GM12875 (cell line): ENCODE measurements at regions not wholly inside any gene's neighbourhood (a gene's known extent, or its start where the extent isn't known, plus 50 kb on each side); places are given as distances from the start of the nearest gene placed in this dataset.

Experiments used
- H3K4me3 ChIP-seq: one replicate; pipeline ENCODE4 v1.5.1; 2011; ENCODE audit warnings: low read depth, low read length, control low read depth
- CTCF ChIP-seq: IDR thresholded peaks from 2 replicates; pipeline ENCODE4 v1.5.1; 2011; ENCODE audit warnings: low read depth, mild to moderate bottlenecking, control low read depth, inconsistent platforms, low read length, moderate library complexity, borderline replicate concordance; ENCODE audit not compliant: insufficient read depth

GRCh38 chr7:69451715-69452114, 146.6 kb upstream of the AUTS2 start:
- no peak overlapping the region for H3K4me3 ChIP-seq
- TF ChIP-seq CTCF: no peak

GRCh38 chr7:69452797-69453196, 145.5 kb upstream of the AUTS2 start:
- TF ChIP-seq CTCF: no peak
- H3K4me3 ChIP-seq: no peak overlapping the region

GRCh38 chr7:69457595-69458504, 140.4 kb upstream of the AUTS2 start:
- no peak overlapping the region for H3K4me3 ChIP-seq
- TF ChIP-seq CTCF: no peak

DNA sequence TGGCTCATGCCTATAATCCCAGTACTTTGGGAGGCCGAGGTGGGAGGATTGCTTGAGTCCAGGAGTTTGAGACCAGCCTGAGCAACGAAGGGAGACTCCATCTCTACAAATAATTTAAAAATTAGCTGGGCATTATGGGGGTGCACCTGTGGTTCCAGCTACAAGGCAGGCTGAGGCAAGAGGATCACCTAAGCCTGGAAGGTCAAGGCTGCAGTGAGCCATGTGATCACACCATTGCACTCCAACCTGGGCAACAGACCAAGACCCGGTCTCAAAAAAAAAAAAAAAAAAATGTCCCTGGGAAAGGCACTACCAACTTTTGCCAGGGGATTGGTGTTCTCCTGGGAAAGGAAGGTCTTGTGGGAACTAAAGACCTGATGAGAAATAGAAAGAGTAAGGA, 134.2 kb upstream of the AUTS2 start:
- TF ChIP-seq CTCF: no peak
- H3K4me3 ChIP-seq: no peak overlapping the region

GRCh38 chr7:69465262-69465661, 133.0 kb upstream of the AUTS2 start:
- H3K4me3 ChIP-seq: no peak overlapping the region
- no peak for TF ChIP-seq CTCF

GRCh38 chr7:69467826-69468225, 130.4 kb upstream of the AUTS2 start:
- TF ChIP-seq CTCF: no peak
- no peak overlapping the region for H3K4me3 ChIP-seq

GRCh38 chr7:69476416-69476815, 121.9 kb upstream of the AUTS2 start:
- no peak for TF ChIP-seq CTCF
- no peak overlapping the region for H3K4me3 ChIP-seq
